ENCODE measurements at regions not wholly inside any gene's neighbourhood (a gene's known extent, or its start where the extent isn't known, plus 50 kb on each side); places are given as distances from the start of the nearest gene placed in this dataset.

DNA sequence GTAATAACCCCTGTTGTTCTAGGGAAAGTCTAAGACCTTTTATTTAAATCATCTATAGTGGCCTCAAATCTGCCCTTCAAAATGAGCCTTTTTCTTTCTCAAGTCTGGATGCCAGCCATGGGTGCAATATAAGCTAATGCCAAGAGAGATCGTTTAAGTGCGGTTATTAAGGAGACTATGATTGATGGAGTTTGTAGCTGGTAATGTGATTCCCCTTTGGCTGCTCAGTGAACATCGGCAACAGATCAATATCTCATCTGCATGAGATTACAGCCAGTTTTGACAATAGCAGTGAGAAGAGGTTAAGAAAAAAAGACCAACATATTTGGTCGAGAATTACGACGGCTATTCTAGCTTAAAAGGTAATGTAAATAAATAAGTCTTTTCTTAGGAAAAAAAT lies 1049.4 kb upstream of the NUDT12 start:
- Histone ChIP-seq H3K9me1 (ENCODE audit: insufficient read depth, low read length) (no peaks in the 10 kb centered on the region), H3K4me2 (ENCODE audit: low read depth, low read length) (no peak overlapping the region), H2BK20ac (ENCODE audit: low read depth, low read length) (no peak overlapping the region), H4K8ac (ENCODE audit: low read depth in 2 of 2, low read length in 2 of 2) (no peak overlapping the region), H3K4me3 (ENCODE audit: insufficient read depth, low read depth, low read length) (no peak overlapping the region), H3K56ac (ENCODE audit: extremely low read depth, insufficient read depth, low read length) (no peak overlapping the region), H3K4me1 (ENCODE audit: control insufficient read depth, insufficient read depth, low read length) (no peaks in the 10 kb centered on the region), H3K23ac (ENCODE audit: low read depth, low read length) (no peak overlapping the region), H2BK5ac (ENCODE audit: low read depth, low read length, poor library complexity, severe bottlenecking) (no peak overlapping the region), H3K4ac (ENCODE audit: low read depth, low read length) (no peak overlapping the region), H3K27me3 (ENCODE audit: control insufficient read depth, insufficient read depth, low read length) (no peaks in the 10 kb centered on the region), H2BK15ac (ENCODE audit: low read depth, low read length) (no peak overlapping the region), H3K27ac (ENCODE audit: insufficient read depth, low read length) (no peak overlapping the region), H2AK9ac (replicated peaks; ENCODE audit: low read depth, low read length, poor library complexity) (no peak overlapping the region), H3K9ac (ENCODE audit: low read depth, low read length) (no peak overlapping the region), H3K18ac (ENCODE audit: low read depth, low read length) (no peak overlapping the region), H4K20me1 (ENCODE audit: insufficient read depth, low read length) (no peaks in the 10 kb centered on the region), H4K5ac (ENCODE audit: low read depth, low read length) (no peak overlapping the region), H2AK5ac (ENCODE audit: low read depth, low read length) (no peak overlapping the region), H2BK120ac (ENCODE audit: low read depth, low read length) (no peak overlapping the region), H4K91ac (ENCODE audit: insufficient read depth, low read depth, low read length) (no peak overlapping the region), H3K79me1 (ENCODE audit: low read depth in 1 of 2, low read length in 2 of 2) (no peaks in the 10 kb centered on the region), H3K9me3 (ENCODE audit: control insufficient read depth, insufficient read depth, low read length) (no peaks in the 10 kb centered on the region), H3K14ac (replicated peaks; ENCODE audit: low read depth, low read length) (no peak overlapping the region), H2AFZ (replicated peaks; ENCODE audit: low read length, poor library complexity) (no peak overlapping the region), H3K36me3 (ENCODE audit: control insufficient read depth, insufficient read depth, low read length) (no peaks in the 10 kb centered on the region)
- no peak for DNase-seq
- CTCF ChIA-PET = no interaction called here
- dilution Hi-C loops (cut with HindIII; ENCODE audit: low sequenced_read_pairs, unreplicated experiment) = no loop called here
- POLR2A ChIA-PET (ENCODE audit: unreplicated experiment) = no interaction called here
- TF ChIP-seq RAD21 (IDR thresholded peaks at IDR 0.05; ENCODE audit: low read length) = no peak
- no peak for TF ChIP-seq CHD1 (IDR thresholded peaks at IDR 0.05; ENCODE audit: low read depth, low read length)
- TF ChIP-seq BHLHE40 (IDR thresholded peaks at IDR 0.05; ENCODE audit: low read depth, low read length) = no peak
- TF ChIP-seq, protein P1, sequence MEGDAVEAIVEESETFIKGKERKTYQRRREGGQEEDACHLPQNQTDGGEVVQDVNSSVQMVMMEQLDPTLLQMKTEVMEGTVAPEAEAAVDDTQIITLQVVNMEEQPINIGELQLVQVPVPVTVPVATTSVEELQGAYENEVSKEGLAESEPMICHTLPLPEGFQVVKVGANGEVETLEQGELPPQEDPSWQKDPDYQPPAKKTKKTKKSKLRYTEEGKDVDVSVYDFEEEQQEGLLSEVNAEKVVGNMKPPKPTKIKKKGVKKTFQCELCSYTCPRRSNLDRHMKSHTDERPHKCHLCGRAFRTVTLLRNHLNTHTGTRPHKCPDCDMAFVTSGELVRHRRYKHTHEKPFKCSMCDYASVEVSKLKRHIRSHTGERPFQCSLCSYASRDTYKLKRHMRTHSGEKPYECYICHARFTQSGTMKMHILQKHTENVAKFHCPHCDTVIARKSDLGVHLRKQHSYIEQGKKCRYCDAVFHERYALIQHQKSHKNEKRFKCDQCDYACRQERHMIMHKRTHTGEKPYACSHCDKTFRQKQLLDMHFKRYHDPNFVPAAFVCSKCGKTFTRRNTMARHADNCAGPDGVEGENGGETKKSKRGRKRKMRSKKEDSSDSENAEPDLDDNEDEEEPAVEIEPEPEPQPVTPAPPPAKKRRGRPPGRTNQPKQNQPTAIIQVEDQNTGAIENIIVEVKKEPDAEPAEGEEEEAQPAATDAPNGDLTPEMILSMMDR (conservative IDR thresholded peaks at IDR 0.05; ENCODE audit: low read depth, low read length) = no peak
- TF ChIP-seq, protein P2, sequence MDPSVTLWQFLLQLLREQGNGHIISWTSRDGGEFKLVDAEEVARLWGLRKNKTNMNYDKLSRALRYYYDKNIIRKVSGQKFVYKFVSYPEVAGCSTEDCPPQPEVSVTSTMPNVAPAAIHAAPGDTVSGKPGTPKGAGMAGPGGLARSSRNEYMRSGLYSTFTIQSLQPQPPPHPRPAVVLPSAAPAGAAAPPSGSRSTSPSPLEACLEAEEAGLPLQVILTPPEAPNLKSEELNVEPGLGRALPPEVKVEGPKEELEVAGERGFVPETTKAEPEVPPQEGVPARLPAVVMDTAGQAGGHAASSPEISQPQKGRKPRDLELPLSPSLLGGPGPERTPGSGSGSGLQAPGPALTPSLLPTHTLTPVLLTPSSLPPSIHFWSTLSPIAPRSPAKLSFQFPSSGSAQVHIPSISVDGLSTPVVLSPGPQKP (IDR thresholded peaks at IDR 0.05; ENCODE audit: borderline replicate concordance, low read depth, low read length) = no peak
- no peak for TF ChIP-seq FOS (IDR thresholded peaks at IDR 0.05; ENCODE audit: low read depth, low read length)
- TF ChIP-seq MXI1 (IDR thresholded peaks at IDR 0.05; ENCODE audit: borderline replicate concordance, low read depth, low read length) = no peak
- TF ChIP-seq RCOR1 (IDR thresholded peaks at IDR 0.05; ENCODE audit: insufficient replicate concordance, low read length) = no peak
- in situ Hi-C loops (cut with MboI; ENCODE audit: low sequenced_read_pairs) = no loop called here
- no TSS peak for BruUV-seq (replicated peaks)
- no peak for ATAC-seq (ENCODE audit: low read depth)
- intact Hi-C loops (cut with micrococcal nuclease) = no loop called here
- WGBS, 2 experiments (ENCODE audit: extremely low coverage in 2 of 2, insufficient read length in 1 of 2) = 28% methylated on average over 2 of the region's 6 CpGs; no CpG with 5 or more reads in 1 of the 2 experiments

Data from IMR-90 (cell line).